Ishikawa (cell line): ENCODE measurements at regions not wholly inside any gene's neighbourhood (a gene's known extent, or its start where the extent isn't known, plus 50 kb on each side); places are given as distances from the start of the nearest gene placed in this dataset.

ENCODE experiments used
- EGR1 ChIP-seq: IDR thresholded peaks from 2 replicates; pipeline ENCODE4 v1.6.1; 2012
- EP300 ChIP-seq: IDR thresholded peaks from 2 replicates; pipeline ENCODE4 v1.6.1; 2012; ENCODE audit warnings: borderline replicate concordance
- MAX ChIP-seq: IDR thresholded peaks from 2 replicates; pipeline ENCODE4 v1.6.1; 2012
- NFIC ChIP-seq: IDR thresholded peaks from 2 replicates; pipeline ENCODE4 v1.6.1; 2012
- USF1 ChIP-seq: IDR thresholded peaks from 2 replicates; pipeline ENCODE4 v1.6.1; 2012
- ZBTB7A ChIP-seq: IDR thresholded peaks from 2 replicates; pipeline ENCODE4 v1.6.1; 2012; ENCODE audit warnings: low read depth

GRCh38 chr12:23281295-23281694, 656.3 kb downstream of the ETNK1 start:
- TF ChIP-seq EP300 = no peak
- no peak for TF ChIP-seq EGR1
- no peak for TF ChIP-seq NFIC
- no peak for TF ChIP-seq MAX
- TF ChIP-seq USF1 = no peak
- TF ChIP-seq ZBTB7A = no peak
